ENCODE measurements at regions not wholly inside any gene's neighbourhood (a gene's known extent, or its start where the extent isn't known, plus 50 kb on each side); places are given as distances from the start of the nearest gene placed in this dataset.

- no peak for TF ChIP-seq POLR2A (IDR thresholded peaks at IDR 0.05)
- no peak for TF ChIP-seq CTCF (IDR thresholded peaks at IDR 0.05)
These were observed 1473.9 kb upstream of the GBE1 start for GRCh38 chr3:83235180-83235814.

Data from testis (tissue), 2 donors.